ENCODE measurements at regions not wholly inside any gene's neighbourhood (a gene's known extent, or its start where the extent isn't known, plus 50 kb on each side); places are given as distances from the start of the nearest gene placed in this dataset.

- no peaks in the 10 kb centered on the region for H3K27me3 ChIP-seq (ENCODE audit: control insufficient read depth, insufficient read depth, low read length)
- H3K4me3 ChIP-seq (ENCODE audit: low read depth, low read length), result no peak overlapping the region
- no peaks in the 10 kb centered on the region for H3K9me3 ChIP-seq (ENCODE audit: control insufficient read depth, insufficient read depth, low read length)
- no peaks in the 10 kb centered on the region for H3K36me3 ChIP-seq (ENCODE audit: control insufficient read depth, insufficient read depth, low read length)
- H3K27ac ChIP-seq (ENCODE audit: low read depth, low read length), result no peak overlapping the region
- no peaks in the 10 kb centered on the region for H3K4me1 ChIP-seq (ENCODE audit: control insufficient read depth, insufficient read depth, low read length)
- WGBS (ENCODE audit: insufficient coverage), result no CpG with 5 or more reads among the region's 1 CpG
- no peak for DNase-seq (ENCODE audit: low read depth in 4 of 6, low spot score in 6 of 6)
Observed at GRCh38 chr13:82344867-82345266, 1537.4 kb downstream of the SLITRK1 start.

GRCh38 chr13:82341116-82341515 is 1541.2 kb downstream of the SLITRK1 start:
- DNase-seq (ENCODE audit: low read depth in 4 of 6, low spot score in 6 of 6), result no peak
- Histone ChIP-seq H3K9me3 (ENCODE audit: control insufficient read depth, insufficient read depth, low read length) (no peaks in the 10 kb centered on the region), H3K36me3 (ENCODE audit: control insufficient read depth, insufficient read depth, low read length) (no peaks in the 10 kb centered on the region), H3K4me1 (ENCODE audit: control insufficient read depth, insufficient read depth, low read length) (no peaks in the 10 kb centered on the region), H3K27me3 (ENCODE audit: control insufficient read depth, insufficient read depth, low read length) (no peaks in the 10 kb centered on the region), H3K4me3 (ENCODE audit: low read depth, low read length) (no peak overlapping the region), H3K27ac (ENCODE audit: low read depth, low read length) (no peak overlapping the region)
- no CpG with 5 or more reads among the region's 1 CpG for WGBS (ENCODE audit: insufficient coverage)

GRCh38 chr13:82330499-82330898 is 1551.8 kb downstream of the SLITRK1 start:
- Histone ChIP-seq H3K27me3 (ENCODE audit: control insufficient read depth, insufficient read depth, low read length) (no peaks in the 10 kb centered on the region), H3K9me3 (ENCODE audit: control insufficient read depth, insufficient read depth, low read length) (no peaks in the 10 kb centered on the region), H3K27ac (ENCODE audit: low read depth, low read length) (no peak overlapping the region), H3K36me3 (ENCODE audit: control insufficient read depth, insufficient read depth, low read length) (no peaks in the 10 kb centered on the region), H3K4me3 (ENCODE audit: low read depth, low read length) (no peak overlapping the region), H3K4me1 (ENCODE audit: control insufficient read depth, insufficient read depth, low read length) (no peaks in the 10 kb centered on the region)
- 68% methylated on average over 4 of the region's 5 CpGs for WGBS (ENCODE audit: insufficient coverage)
- no peak for DNase-seq (ENCODE audit: low read depth in 4 of 6, low spot score in 6 of 6)

DNA sequence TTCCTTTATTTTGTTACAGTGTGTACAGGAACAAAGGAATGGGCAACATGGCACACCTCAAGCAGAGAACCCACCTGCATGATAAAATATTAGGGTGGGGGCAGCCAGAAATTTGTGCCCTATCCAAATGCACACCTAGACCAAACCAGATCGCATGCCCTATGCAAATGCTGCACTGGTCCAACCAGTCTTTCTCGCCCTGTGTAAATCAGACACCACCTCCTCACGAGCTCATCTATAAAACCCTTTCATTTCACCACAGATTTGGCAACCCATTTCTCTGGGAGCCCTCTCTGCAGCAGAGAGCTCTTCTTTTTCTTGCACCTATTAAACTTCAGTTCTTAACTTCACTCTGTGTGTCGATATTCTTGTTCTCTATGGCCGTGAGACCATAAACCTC is 1559.2 kb downstream of the SLITRK1 start:
- Histone ChIP-seq H3K27me3 (ENCODE audit: control insufficient read depth, insufficient read depth, low read length) (no peaks in the 10 kb centered on the region), H3K4me1 (ENCODE audit: control insufficient read depth, insufficient read depth, low read length) (no peaks in the 10 kb centered on the region), H3K36me3 (ENCODE audit: control insufficient read depth, insufficient read depth, low read length) (no peaks in the 10 kb centered on the region), H3K4me3 (ENCODE audit: low read depth, low read length) (no peak overlapping the region), H3K9me3 (ENCODE audit: control insufficient read depth, insufficient read depth, low read length) (no peaks in the 10 kb centered on the region), H3K27ac (ENCODE audit: low read depth, low read length) (no peak overlapping the region)
- 88% methylated on average over 3 of the region's 5 CpGs for WGBS (ENCODE audit: insufficient coverage)
- no peak for DNase-seq (ENCODE audit: low read depth in 4 of 6, low spot score in 6 of 6)

DNA sequence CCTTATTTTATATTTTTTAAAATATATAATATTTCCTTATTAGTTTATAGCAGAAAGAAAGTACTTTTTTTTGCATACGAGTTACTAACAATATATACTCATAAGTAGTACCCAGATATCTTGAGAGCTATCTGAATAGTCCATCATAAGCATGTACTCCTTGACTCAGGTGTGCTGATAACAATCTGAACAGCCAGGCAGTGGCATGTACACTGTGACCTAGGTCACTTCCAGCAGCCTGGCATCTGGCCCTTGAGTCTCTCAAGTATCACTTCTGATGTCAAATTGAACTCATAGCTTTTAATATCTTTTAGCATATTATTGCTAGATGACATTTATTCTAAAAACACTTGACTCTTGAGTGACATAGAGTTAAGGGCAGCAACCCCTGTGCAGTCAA is 1576.7 kb downstream of the SLITRK1 start:
- Histone ChIP-seq H3K9me3 (ENCODE audit: control insufficient read depth, insufficient read depth, low read length) (no peaks in the 10 kb centered on the region), H3K4me3 (ENCODE audit: low read depth, low read length) (no peak overlapping the region), H3K36me3 (ENCODE audit: control insufficient read depth, insufficient read depth, low read length) (no peaks in the 10 kb centered on the region), H3K27ac (ENCODE audit: low read depth, low read length) (no peak overlapping the region), H3K4me1 (ENCODE audit: control insufficient read depth, insufficient read depth, low read length) (no peaks in the 10 kb centered on the region), H3K27me3 (ENCODE audit: control insufficient read depth, insufficient read depth, low read length) (no peaks in the 10 kb centered on the region)
- WGBS (ENCODE audit: insufficient coverage), result no CpG with 5 or more reads among the region's 1 CpG
- no peak for DNase-seq (ENCODE audit: low read depth in 4 of 6, low spot score in 6 of 6)

DNA sequence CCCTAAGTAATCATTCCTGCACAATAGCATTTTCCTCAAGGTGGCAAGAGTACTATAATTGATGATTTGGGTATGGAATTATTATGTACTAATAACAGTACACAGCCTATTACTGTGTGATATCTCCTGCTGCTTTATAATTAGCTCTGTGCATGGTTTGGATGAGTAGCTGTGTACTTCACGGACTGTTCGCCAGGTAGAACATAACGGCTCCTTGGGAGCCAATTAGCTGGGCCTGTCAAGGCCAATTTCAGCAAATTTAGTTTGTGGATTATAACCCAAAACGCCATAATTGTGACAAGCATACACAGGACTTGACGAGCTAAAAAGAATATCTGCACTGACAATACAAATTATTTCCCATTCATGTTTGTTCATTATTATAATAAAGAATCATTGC is 1584.2 kb downstream of the SLITRK1 start:
- WGBS (ENCODE audit: insufficient coverage), result 82% methylated on average over 3 of the region's 5 CpGs
- no peak overlapping the region for H3K27ac ChIP-seq (ENCODE audit: low read depth, low read length)
- H3K27me3 ChIP-seq (ENCODE audit: control insufficient read depth, insufficient read depth, low read length), result no peaks in the 10 kb centered on the region
- H3K4me1 ChIP-seq (ENCODE audit: control insufficient read depth, insufficient read depth, low read length), result no peaks in the 10 kb centered on the region
- no peaks in the 10 kb centered on the region for H3K36me3 ChIP-seq (ENCODE audit: control insufficient read depth, insufficient read depth, low read length)
- no peaks in the 10 kb centered on the region for H3K9me3 ChIP-seq (ENCODE audit: control insufficient read depth, insufficient read depth, low read length)
- H3K4me3 ChIP-seq (ENCODE audit: low read depth, low read length), result no peak overlapping the region
- peak; percentile 1 to 96 (median 17) for DNase-seq (ENCODE audit: low read depth in 4 of 6, low spot score in 6 of 6)

GRCh38 chr13:82294226-82294625 is 1588.0 kb downstream of the SLITRK1 start:
- H3K27ac ChIP-seq (ENCODE audit: low read depth, low read length), result no peak overlapping the region
- H3K27me3 ChIP-seq (ENCODE audit: control insufficient read depth, insufficient read depth, low read length), result no peaks in the 10 kb centered on the region
- H3K9me3 ChIP-seq (ENCODE audit: control insufficient read depth, insufficient read depth, low read length), result no peaks in the 10 kb centered on the region
- H3K4me1 ChIP-seq (ENCODE audit: control insufficient read depth, insufficient read depth, low read length), result no peaks in the 10 kb centered on the region
- H3K4me3 ChIP-seq (ENCODE audit: low read depth, low read length), result no peak overlapping the region
- H3K36me3 ChIP-seq (ENCODE audit: control insufficient read depth, insufficient read depth, low read length), result no peaks in the 10 kb centered on the region
- no peak for DNase-seq (ENCODE audit: low read depth in 4 of 6, low spot score in 6 of 6)
- 94% methylated on average over 6 of the region's 6 CpGs for WGBS (ENCODE audit: insufficient coverage)

DNA sequence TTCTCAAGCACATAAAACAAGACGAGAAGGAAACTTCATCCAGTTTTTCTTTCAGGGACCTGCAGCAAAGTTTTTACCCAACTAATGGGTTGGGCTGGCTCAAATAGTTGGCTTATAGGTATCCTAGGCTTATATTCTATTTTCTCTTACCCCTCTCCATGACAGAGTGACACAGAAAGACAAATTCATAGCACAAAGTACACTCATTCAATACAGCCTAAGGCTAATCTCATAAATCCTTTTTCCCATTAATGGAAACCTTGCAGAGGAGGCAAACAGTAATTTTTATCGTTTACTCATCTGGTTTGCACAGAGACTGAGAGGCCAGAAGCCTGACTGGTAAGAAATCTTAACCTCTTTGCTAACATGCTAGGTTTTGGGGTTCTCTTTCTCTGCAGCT is 1589.9 kb downstream of the SLITRK1 start:
- Histone ChIP-seq H3K4me1 (ENCODE audit: control insufficient read depth, insufficient read depth, low read length) (no peaks in the 10 kb centered on the region), H3K36me3 (ENCODE audit: control insufficient read depth, insufficient read depth, low read length) (no peaks in the 10 kb centered on the region), H3K4me3 (ENCODE audit: low read depth, low read length) (no peak overlapping the region), H3K27ac (ENCODE audit: low read depth, low read length) (no peak overlapping the region), H3K27me3 (ENCODE audit: control insufficient read depth, insufficient read depth, low read length) (no peaks in the 10 kb centered on the region), H3K9me3 (ENCODE audit: control insufficient read depth, insufficient read depth, low read length) (no peaks in the 10 kb centered on the region)
- DNase-seq (ENCODE audit: low read depth in 4 of 6, low spot score in 6 of 6), result no peak
- WGBS (ENCODE audit: insufficient coverage), result 86% methylated on average over 2 of the region's 2 CpGs

DNA sequence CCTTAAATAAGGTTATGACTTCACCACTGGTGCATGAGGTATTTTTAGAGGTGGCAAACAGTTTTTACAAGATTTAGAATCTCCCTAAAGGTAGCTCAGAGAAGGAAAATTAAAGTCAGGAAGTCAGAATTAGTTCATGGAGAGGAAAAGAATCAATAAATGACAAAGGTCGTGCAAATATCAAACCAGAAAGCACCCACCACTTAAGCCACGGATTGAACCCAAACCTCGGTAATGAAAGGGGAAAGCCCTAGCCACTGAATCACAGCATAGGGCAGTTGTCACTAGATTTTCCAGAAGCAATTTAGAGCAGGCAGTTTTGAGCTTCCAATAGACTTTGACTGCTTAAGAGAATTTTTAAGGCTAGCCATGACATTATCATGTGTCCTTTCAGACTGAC is 1590.4 kb downstream of the SLITRK1 start:
- Histone ChIP-seq H3K27me3 (ENCODE audit: control insufficient read depth, insufficient read depth, low read length) (no peaks in the 10 kb centered on the region), H3K27ac (ENCODE audit: low read depth, low read length) (no peak overlapping the region), H3K4me1 (ENCODE audit: control insufficient read depth, insufficient read depth, low read length) (no peaks in the 10 kb centered on the region), H3K9me3 (ENCODE audit: control insufficient read depth, insufficient read depth, low read length) (no peaks in the 10 kb centered on the region), H3K36me3 (ENCODE audit: control insufficient read depth, insufficient read depth, low read length) (no peaks in the 10 kb centered on the region), H3K4me3 (ENCODE audit: low read depth, low read length) (no peak overlapping the region)
- no peak for DNase-seq (ENCODE audit: low read depth in 4 of 6, low spot score in 6 of 6)
- 94% methylated on average over 3 of the region's 3 CpGs for WGBS (ENCODE audit: insufficient coverage)

- Histone ChIP-seq H3K36me3 (ENCODE audit: control insufficient read depth, insufficient read depth, low read length) (no peaks in the 10 kb centered on the region), H3K27ac (ENCODE audit: low read depth, low read length) (no peak overlapping the region), H3K27me3 (ENCODE audit: control insufficient read depth, insufficient read depth, low read length) (no peaks in the 10 kb centered on the region), H3K4me3 (ENCODE audit: low read depth, low read length) (no peak overlapping the region), H3K4me1 (ENCODE audit: control insufficient read depth, insufficient read depth, low read length) (no peaks in the 10 kb centered on the region), H3K9me3 (ENCODE audit: control insufficient read depth, insufficient read depth, low read length) (no peaks in the 10 kb centered on the region)
- no peak for DNase-seq (ENCODE audit: low read depth in 4 of 6, low spot score in 6 of 6)
- 94% methylated on average over 4 of the region's 6 CpGs for WGBS (ENCODE audit: insufficient coverage)
Observed at GRCh38 chr13:82275644-82276043, 1606.6 kb downstream of the SLITRK1 start.
